Psoas muscle (tissue), 7 donors: ENCODE measurements at regions not wholly inside any gene's neighbourhood (a gene's known extent, or its start where the extent isn't known, plus 50 kb on each side); places are given as distances from the start of the nearest gene placed in this dataset.

ENCODE experiments used
- ATAC-seq, 4 donors: fragments of 200-7000 bp; cut with Tn5 transposase; one replicate each; pipeline ENCODE4 v1.9.1; 2020; ENCODE audit warnings: moderate library complexity in 3 of 4, mild to moderate bottlenecking in 2 of 4
- DNase-seq, 2 donors: peaks; one replicate each; pipeline ENCODE4 v3.0.0-alpha.2; 2020
- H3K27ac ChIP-seq: fragments of 200-600 bp; one replicate; pipeline ENCODE4 v1.8.0; 2022
- H3K27me3 ChIP-seq, 3 donors: fragments of 200-600 bp in 1 of 3; one replicate each; pipeline versions ENCODE4 v1.6.1 to v1.8.0; 2013 to 2022; ENCODE audit warnings: low read length in 2 of 3, mild to moderate bottlenecking in 2 of 3, moderate library complexity in 1 of 3; ENCODE audit not compliant: insufficient read depth in 3 of 3
- H3K36me3 ChIP-seq, 2 donors: fragments of 200-600 bp in 1 of 2; one replicate each; pipeline versions ENCODE4 v1.6.1 to v1.8.0; 2013 to 2022; ENCODE audit warnings: low read depth in 1 of 2, mild to moderate bottlenecking in 1 of 2, moderate library complexity in 1 of 2; ENCODE audit not compliant: insufficient read depth in 1 of 2
- H3K4me1 ChIP-seq: fragments of 200-600 bp; one replicate; pipeline ENCODE4 v1.8.0; 2022
- H3K4me3 ChIP-seq: fragments of 200-600 bp; one replicate; pipeline ENCODE4 v1.8.0; 2022; ENCODE audit warnings: mild to moderate bottlenecking
- H3K9me3 ChIP-seq: fragments of 200-600 bp; one replicate; pipeline ENCODE4 v1.8.0; 2022
- WGBS, 3 donors: extraction: QIAGEN DNeasy Blood & Tissue Kit; methylation state at CpG; one replicate each; pipeline versions ENCODE4 v1.1.6 to v1.1.7; 2013; 5-methylcytosine and 5-hydroxymethylcytosine counted together
- intact Hi-C, 2 donors: fragments of 100-400 bp; cut with DNase I; formaldehyde crosslinking; loops; one replicate each; pipeline versions ENCODE4 v1.11.0 to v1.14.2; 2022
- TF ChIP-seq, protein P1 (sequence below): fragments of 200-600 bp; IDR thresholded peaks from one replicate; pipeline ENCODE4 v1.8.0; 2022; ENCODE audit warnings: antibody characterized with exemption
- donor health status: healthy with polysubstance abuse.
- donor health status: DM: no; HTN: no; CAD: no; lungs with moderate emphysema.
- donor health status: Bipolar disorder and iron deficiency.
- donor health status: healthy.
- donor health status: DM: yes; HTN: yes; CAD: no.
- donor health status: DM: no; HTN: no; CAD: no.
- donor health status: DM: yes; HTN: yes; CAD: no.

DNA sequence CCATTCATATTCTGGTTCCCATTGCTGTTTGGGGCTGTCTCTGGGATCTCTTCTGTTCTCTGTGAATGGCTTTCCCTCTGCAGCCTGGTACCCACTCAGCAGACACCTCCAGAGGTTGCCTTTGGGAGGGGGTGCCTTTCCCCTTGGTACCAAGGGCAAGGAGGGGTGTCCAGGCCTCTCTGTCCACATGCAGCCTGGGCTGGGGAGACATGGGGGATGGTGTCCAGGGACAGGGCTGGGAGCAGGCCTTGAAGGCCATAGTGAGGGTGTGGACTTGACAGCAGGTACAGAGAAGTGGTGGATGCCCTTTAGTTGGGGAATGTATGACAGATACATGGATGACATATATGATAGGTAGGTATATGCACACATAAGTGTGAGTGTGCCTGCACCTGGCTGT lies 83.7 kb downstream of the PLXNA1 start:
- H3K27me3 ChIP-seq = no peaks in the 10 kb centered on the region
- no peak for DNase-seq
- no peaks in the 10 kb centered on the region for H3K9me3 ChIP-seq
- no peaks in the 10 kb centered on the region for H3K36me3 ChIP-seq
- H3K4me1 ChIP-seq = no peaks in the 10 kb centered on the region
- intact Hi-C loops = no loop called here
- no peak overlapping the region for H3K27ac ChIP-seq
- ATAC-seq = no peak
- H3K4me3 ChIP-seq = no peak overlapping the region
- TF ChIP-seq, protein P1, sequence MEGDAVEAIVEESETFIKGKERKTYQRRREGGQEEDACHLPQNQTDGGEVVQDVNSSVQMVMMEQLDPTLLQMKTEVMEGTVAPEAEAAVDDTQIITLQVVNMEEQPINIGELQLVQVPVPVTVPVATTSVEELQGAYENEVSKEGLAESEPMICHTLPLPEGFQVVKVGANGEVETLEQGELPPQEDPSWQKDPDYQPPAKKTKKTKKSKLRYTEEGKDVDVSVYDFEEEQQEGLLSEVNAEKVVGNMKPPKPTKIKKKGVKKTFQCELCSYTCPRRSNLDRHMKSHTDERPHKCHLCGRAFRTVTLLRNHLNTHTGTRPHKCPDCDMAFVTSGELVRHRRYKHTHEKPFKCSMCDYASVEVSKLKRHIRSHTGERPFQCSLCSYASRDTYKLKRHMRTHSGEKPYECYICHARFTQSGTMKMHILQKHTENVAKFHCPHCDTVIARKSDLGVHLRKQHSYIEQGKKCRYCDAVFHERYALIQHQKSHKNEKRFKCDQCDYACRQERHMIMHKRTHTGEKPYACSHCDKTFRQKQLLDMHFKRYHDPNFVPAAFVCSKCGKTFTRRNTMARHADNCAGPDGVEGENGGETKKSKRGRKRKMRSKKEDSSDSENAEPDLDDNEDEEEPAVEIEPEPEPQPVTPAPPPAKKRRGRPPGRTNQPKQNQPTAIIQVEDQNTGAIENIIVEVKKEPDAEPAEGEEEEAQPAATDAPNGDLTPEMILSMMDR = no peak

DNA sequence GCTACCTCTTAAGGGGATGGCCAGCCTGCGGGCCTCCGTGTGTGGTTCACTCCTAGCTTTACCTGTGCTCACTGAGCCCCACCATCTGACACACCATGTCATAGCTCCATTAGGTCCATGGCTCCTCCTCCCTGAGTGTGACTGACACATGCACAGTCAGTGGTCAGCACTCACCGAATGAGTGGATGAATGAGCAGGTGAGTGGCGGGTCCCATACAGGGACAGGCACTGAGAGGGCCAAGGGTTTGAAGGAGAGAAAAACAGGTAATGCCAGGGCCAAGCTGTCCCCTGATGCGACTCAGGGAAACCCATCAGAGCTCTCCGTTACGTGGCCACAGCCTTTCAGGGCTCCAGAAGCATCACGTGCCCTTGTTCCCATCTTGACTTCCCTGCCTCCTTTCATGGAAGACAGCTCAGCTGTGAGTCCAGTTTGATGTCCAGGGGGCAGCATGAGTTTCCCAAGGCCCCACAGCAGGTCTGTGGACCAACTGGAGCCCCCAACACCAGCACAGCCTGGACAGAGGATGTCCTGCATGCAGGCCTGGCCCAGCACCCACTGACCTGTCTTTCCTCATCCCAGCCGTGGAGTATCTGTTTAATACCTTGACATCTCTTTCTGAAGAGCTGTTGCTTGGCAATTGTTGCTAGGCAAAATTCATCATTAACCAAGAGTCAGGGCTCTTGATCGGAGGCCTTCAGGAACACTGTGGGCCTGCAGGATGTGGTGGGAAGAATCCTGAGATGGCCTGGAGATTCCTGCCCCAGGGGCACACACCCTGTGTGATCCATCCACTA lies 84.4 kb downstream of the PLXNA1 start:
- Histone ChIP-seq H3K9me3 (no peaks in the 10 kb centered on the region), H3K27me3 (no peaks in the 10 kb centered on the region), H3K27ac (no peak overlapping the region), H3K4me3 (no peak overlapping the region), H3K4me1 (no peaks in the 10 kb centered on the region), H3K36me3 (no peaks in the 10 kb centered on the region)
- TF ChIP-seq, protein P1 = no peak
- 94 to 97% (median 97%) methylated on average over 10 of the region's 10 CpGs for WGBS, 3 donors
- ATAC-seq (no peak), DNase-seq (peak in 1 of 2 donors; percentile 7)
- intact Hi-C loops = no loop called here

DNA sequence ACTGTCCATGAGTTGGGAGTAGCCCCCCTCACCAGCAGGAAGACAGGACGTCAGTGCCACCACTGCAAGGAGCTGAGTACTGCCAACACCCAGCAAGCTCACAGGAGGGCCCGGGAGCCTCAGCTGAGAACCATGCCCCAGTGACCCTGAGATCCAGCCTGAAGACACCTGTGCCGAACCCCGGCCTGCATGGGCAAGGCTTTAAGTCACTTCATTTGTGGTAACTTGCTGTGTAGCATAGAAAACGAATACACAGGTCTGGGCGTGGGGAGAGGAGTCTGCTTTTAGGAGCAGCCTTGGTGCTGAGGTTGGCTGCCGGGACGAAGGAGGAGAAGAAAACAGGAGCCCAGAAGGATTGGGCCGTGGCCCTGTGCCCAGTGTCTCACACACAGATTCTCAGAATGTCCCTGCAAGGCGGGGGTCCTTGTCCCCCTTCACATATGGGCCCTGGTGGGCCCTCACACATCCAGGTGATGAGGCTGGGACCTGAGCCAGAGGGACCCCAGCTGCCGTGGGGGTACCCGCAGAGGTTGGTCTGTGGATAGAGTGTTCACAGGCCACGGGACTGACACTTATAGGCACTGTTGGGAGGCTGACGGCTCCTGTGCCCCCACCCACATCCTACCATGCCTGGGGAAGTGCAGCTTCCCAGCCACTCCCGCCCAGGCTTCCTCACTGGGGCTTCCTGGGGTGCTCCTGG lies 85.3 kb downstream of the PLXNA1 start:
- H3K4me1 ChIP-seq = no peaks in the 10 kb centered on the region
- H3K27ac ChIP-seq = no peak overlapping the region
- no peaks in the 10 kb centered on the region for H3K9me3 ChIP-seq
- H3K4me3 ChIP-seq = no peak overlapping the region
- intact Hi-C loops = no loop called here
- no peaks in the 10 kb centered on the region for H3K36me3 ChIP-seq
- TF ChIP-seq, protein P1 = no peak
- 78 to 80% (median 78%) methylated on average over 15 of the region's 15 CpGs for WGBS, 3 donors
- no peaks in the 10 kb centered on the region for H3K27me3 ChIP-seq
- DNase-seq (peak; percentile 7 to 37), ATAC-seq (no peak)

DNA sequence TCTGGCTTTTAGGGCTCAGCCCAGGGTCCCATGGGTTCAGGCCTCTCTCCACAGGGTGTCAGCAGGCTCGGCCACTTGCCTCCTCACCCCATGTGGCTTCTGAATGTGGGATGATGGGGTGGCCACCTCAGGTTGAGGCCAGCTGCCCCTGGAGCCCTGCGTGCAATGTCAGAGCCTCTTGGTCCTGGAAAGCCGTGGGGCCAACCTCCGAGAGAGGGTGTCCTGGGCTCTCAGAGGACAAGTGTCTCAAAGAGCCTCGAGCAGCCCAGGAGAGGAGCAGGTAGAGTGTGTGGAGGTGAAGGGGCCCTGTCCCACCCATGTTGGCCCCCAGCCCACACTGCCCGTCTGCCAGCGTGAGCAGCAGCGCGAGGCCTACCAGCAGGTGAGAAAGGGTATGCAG lies 86.0 kb downstream of the PLXNA1 start:
- intact Hi-C loops = no loop called here
- TF ChIP-seq, protein P1 = no peak
- WGBS, 3 donors = 83 to 87% (median 84%) methylated on average over 9 of the region's 9 CpGs
- H3K9me3 ChIP-seq = no peaks in the 10 kb centered on the region
- no peaks in the 10 kb centered on the region for H3K4me1 ChIP-seq
- H3K27me3 ChIP-seq = no peaks in the 10 kb centered on the region
- H3K36me3 ChIP-seq = no peaks in the 10 kb centered on the region
- H3K4me3 ChIP-seq = no peak overlapping the region
- peak in 1 of 2 donors; percentile 2 for DNase-seq
- H3K27ac ChIP-seq = no peak overlapping the region
- no peak for ATAC-seq
